CD14-positive monocyte (primary cell): ENCODE measurements at regions not wholly inside any gene's neighbourhood (a gene's known extent, or its start where the extent isn't known, plus 50 kb on each side); places are given as distances from the start of the nearest gene placed in this dataset.
A peak's percentile ranks its signal among the peaks of the same experiment; 100 is the strongest.

ENCODE experiments used
- DNase-seq, 3 donors: peaks; one replicate each; pipeline ENCODE4 v3.0.0-alpha.2; 2011 to 2022
- H2AFZ ChIP-seq: 2 replicates; pipeline ENCODE4 v1.6.0; 2012; ENCODE audit warnings: mild to moderate bottlenecking, low read depth, low read length, inconsistent platforms; ENCODE audit not compliant: insufficient read depth, poor library complexity, severe bottlenecking
- H3K27ac ChIP-seq, 2 donors: 1 replicate in 1 of 2; 2 replicates in 1 of 2; pipeline ENCODE4 v1.5.1; 2012 to 2013; ENCODE audit warnings: low read length in 2 of 2, control low read depth in 1 of 2, inconsistent platforms in 1 of 2, low read depth in 1 of 2, mild to moderate bottlenecking in 1 of 2
- H3K27me3 ChIP-seq, 2 donors: one replicate each; pipeline versions ENCODE4 v1.6.0 to v1.6.1; 2011 to 2013; ENCODE audit warnings: low read length in 2 of 2; ENCODE audit not compliant: control insufficient read depth in 2 of 2, insufficient read depth in 2 of 2
- H3K36me3 ChIP-seq, 2 donors: replicated peaks in 1 of 2; 1 replicate in 1 of 2; 2 replicates in 1 of 2; pipeline versions ENCODE4 v1.5.1 to v1.6.1; 2012 to 2013; ENCODE audit warnings: low read length in 2 of 2, control low read depth in 1 of 2, inconsistent platforms in 1 of 2, mild to moderate bottlenecking in 1 of 2; ENCODE audit not compliant: insufficient read depth in 2 of 2, control insufficient read depth in 1 of 2
- H3K4me1 ChIP-seq, 2 donors: 1 replicate in 1 of 2; 2 replicates in 1 of 2; pipeline versions ENCODE4 v1.5.1 to v1.6.1; 2012 to 2013; ENCODE audit warnings: low read length in 2 of 2, control low read depth in 1 of 2, inconsistent platforms in 1 of 2, mild to moderate bottlenecking in 1 of 2, moderate library complexity in 1 of 2; ENCODE audit not compliant: insufficient read depth in 2 of 2, control insufficient read depth in 1 of 2
- H3K4me2 ChIP-seq: replicated peaks from 2 replicates; pipeline ENCODE3; 2012; ENCODE audit warnings: low read length, moderate library complexity, mild to moderate bottlenecking; ENCODE audit not compliant: poor library complexity, severe bottlenecking; ENCODE audit errors: extremely low read depth
- H3K4me3 ChIP-seq, 3 experiments: fragments of 200-600 bp in 1 of 3; sonication (generic) in 1 of 3; replicated peaks in 1 of 3; 1 replicate in 2 of 3; 2 replicates in 1 of 3; pipeline ENCODE4 v1.5.1; 2011 to 2013; ENCODE audit warnings: low read length in 3 of 3, mild to moderate bottlenecking in 3 of 3, control low read depth in 2 of 3, low read depth in 2 of 3, inconsistent platforms in 1 of 3, moderate library complexity in 1 of 3
- H3K79me2 ChIP-seq: 2 replicates; pipeline ENCODE4 v1.6.0; 2012; ENCODE audit warnings: mild to moderate bottlenecking, control low read depth, inconsistent platforms, low read length, moderate library complexity; ENCODE audit not compliant: insufficient read depth
- H3K9ac ChIP-seq: 2 replicates; pipeline ENCODE4 v1.6.0; 2017; ENCODE audit warnings: low read length, mild to moderate bottlenecking; ENCODE audit not compliant: insufficient read depth, poor library complexity, severe bottlenecking
- H3K9me3 ChIP-seq, 2 donors: replicated peaks in 1 of 2; 1 replicate in 1 of 2; 2 replicates in 1 of 2; pipeline versions ENCODE4 v1.5.1 to v1.6.1; 2012 to 2013; ENCODE audit warnings: low read length in 2 of 2, control low read depth in 1 of 2; ENCODE audit not compliant: control insufficient read depth in 1 of 2, insufficient read depth in 1 of 2
- H4K20me1 ChIP-seq: 2 replicates; pipeline ENCODE4 v1.6.0; 2012; ENCODE audit warnings: mild to moderate bottlenecking, low read length, control low read depth, moderate library complexity; ENCODE audit not compliant: insufficient read depth
- H3K27ac Mint-ChIP-seq, 7 donors: one replicate each; pipeline ENCODE4 v1.8.0; 2020; ENCODE audit warnings: mild to moderate bottlenecking in 7 of 7, mixed read lengths in 7 of 7, moderate library complexity in 6 of 7, inconsistent platforms in 2 of 7
- H3K27me3 Mint-ChIP-seq, 3 donors: one replicate each; pipeline ENCODE4 v1.8.0; 2021 to 2022; ENCODE audit warnings: low read depth in 3 of 3, mild to moderate bottlenecking in 3 of 3, mixed read lengths in 3 of 3, moderate library complexity in 3 of 3, inconsistent platforms in 1 of 3
- H3K36me3 Mint-ChIP-seq, 2 donors: one replicate each; pipeline ENCODE4 v1.8.0; 2020; ENCODE audit warnings: mixed read lengths in 2 of 2, inconsistent platforms in 1 of 2, mild to moderate bottlenecking in 1 of 2
- H3K4me1 Mint-ChIP-seq: one replicate; pipeline ENCODE4 v1.8.0; 2020; ENCODE audit warnings: mild to moderate bottlenecking, mixed read lengths
- H3K4me3 Mint-ChIP-seq, 2 donors: one replicate each; pipeline ENCODE4 v1.8.0; 2020; ENCODE audit warnings: mild to moderate bottlenecking in 2 of 2, mixed read lengths in 2 of 2, moderate library complexity in 1 of 2
- H3K9me3 Mint-ChIP-seq, 7 donors: one replicate each; pipeline ENCODE4 v1.8.0; 2020 to 2022; ENCODE audit warnings: mixed read lengths in 7 of 7, mild to moderate bottlenecking in 6 of 7, moderate library complexity in 6 of 7, inconsistent platforms in 2 of 7
- CTCF ChIP-seq: fragments of 200-600 bp; IDR thresholded peaks from one replicate; pipeline ENCODE4 v1.8.0; 2022; ENCODE audit warnings: antibody characterized with exemption, mild to moderate bottlenecking
- WGBS: methylation state at CpG from one replicate; pipeline ENCODE4 v1.1.5; 2013; ENCODE audit warnings: missing lambda C conversion rate; ENCODE audit not compliant: insufficient coverage; 5-methylcytosine and 5-hydroxymethylcytosine counted together
- intact Hi-C, 2 donors: fragments of 100-400 bp; cut with micrococcal nuclease; formaldehyde crosslinking; loops; one replicate each; pipeline versions ENCODE4 v1.15.0 to v1.15.1; 2023

GRCh38 chr5:169474226-169474625, 109.3 kb upstream of the SPDL1 start:
- Histone ChIP-seq H4K20me1 (no peaks in the 10 kb centered on the region), H3K36me3 (no peaks in the 10 kb centered on the region), H3K9ac (no peak overlapping the region), H3K27me3 (no peaks in the 10 kb centered on the region), H3K4me2 (no peak overlapping the region), H3K4me3 (no peak overlapping the region), H3K27ac (no peak overlapping the region), H3K9me3 (no peaks in the 10 kb centered on the region), H2AFZ (no peak overlapping the region), H3K79me2 (no peaks in the 10 kb centered on the region), H3K4me1 (no peaks in the 10 kb centered on the region)
- H3K4me1 Mint-ChIP-seq = no peaks in the 10 kb centered on the region
- no peak for DNase-seq
- peaks cover 1 to 7% (median 4%) of the 10 kb centered on the region in 3 donors for H3K27me3 Mint-ChIP-seq
- H3K27ac Mint-ChIP-seq = peak overlapping the region in 1 of 7 donors; percentile 9
- H3K9me3 Mint-ChIP-seq = peaks cover 0 to 11% (median 4%) of the 10 kb centered on the region in 7 donors
- intact Hi-C loops = no loop called here
- no peak for TF ChIP-seq CTCF
- WGBS = no CpG with 5 or more reads among the region's 3 CpGs
- H3K4me3 Mint-ChIP-seq = no peak overlapping the region
- H3K36me3 Mint-ChIP-seq = no peaks in the 10 kb centered on the region

- no peak overlapping the region for H2AFZ ChIP-seq
- H3K4me3 ChIP-seq = no peak overlapping the region
- no peaks in the 10 kb centered on the region for H3K36me3 Mint-ChIP-seq
- H3K27me3 ChIP-seq = no peaks in the 10 kb centered on the region
- H3K27ac ChIP-seq = no peak overlapping the region
- H3K9ac ChIP-seq = no peak overlapping the region
- H3K36me3 ChIP-seq = no peaks in the 10 kb centered on the region
- no peak for TF ChIP-seq CTCF
- H3K4me1 Mint-ChIP-seq = no peaks in the 10 kb centered on the region
- H3K9me3 ChIP-seq = no peaks in the 10 kb centered on the region
- no peak overlapping the region for H3K27ac Mint-ChIP-seq
- no peaks in the 10 kb centered on the region for H4K20me1 ChIP-seq
- no peaks in the 10 kb centered on the region for H3K79me2 ChIP-seq
- peaks cover 0 to 8% (median 2%) of the 10 kb centered on the region in 7 donors for H3K9me3 Mint-ChIP-seq
- intact Hi-C loops = no loop called here
- peaks cover 0 to 7% (median 4%) of the 10 kb centered on the region in 3 donors for H3K27me3 Mint-ChIP-seq
- no peak for DNase-seq
- 83% methylated on average over 1 of the region's 5 CpGs for WGBS
- no peak overlapping the region for H3K4me3 Mint-ChIP-seq
- H3K4me2 ChIP-seq = no peak overlapping the region
- no peaks in the 10 kb centered on the region for H3K4me1 ChIP-seq
These were observed 111.0 kb upstream of the SPDL1 start for GRCh38 chr5:169472544-169472943.
